Mesenchymal stem cell (in vitro differentiated cells and primary cell): ENCODE measurements at regions not wholly inside any gene's neighbourhood (a gene's known extent, or its start where the extent isn't known, plus 50 kb on each side); places are given as distances from the start of the nearest gene placed in this dataset.

Experiments used
- DNase-seq: peaks from one replicate; pipeline ENCODE4 v3.0.0-alpha.2; 2013
- H2AFZ ChIP-seq: one replicate; pipeline ENCODE4 v1.6.1; 2013; ENCODE audit warnings: low read depth, mild to moderate bottlenecking, control low read depth, inconsistent platforms, low read length, moderate library complexity
- H2AK5ac ChIP-seq: 2 replicates; pipeline ENCODE4 v1.6.1; 2013; ENCODE audit warnings: low read length, moderate library complexity, mild to moderate bottlenecking, inconsistent platforms; ENCODE audit not compliant: severe bottlenecking
- H2BK120ac ChIP-seq: one replicate; pipeline ENCODE4 v1.6.1; 2013; ENCODE audit warnings: low read depth, mild to moderate bottlenecking, inconsistent platforms, low read length, moderate library complexity
- H2BK12ac ChIP-seq, 2 experiments: one replicate each; pipeline ENCODE4 v1.6.1; 2013; ENCODE audit warnings: inconsistent platforms in 2 of 2, low read length in 2 of 2, mild to moderate bottlenecking in 2 of 2, moderate library complexity in 2 of 2, control low read depth in 1 of 2
- H2BK15ac ChIP-seq: one replicate; pipeline ENCODE4 v1.6.1; 2013; ENCODE audit warnings: mild to moderate bottlenecking, low read depth, inconsistent platforms; ENCODE audit not compliant: poor library complexity, severe bottlenecking
- H2BK5ac ChIP-seq: 2 replicates; pipeline ENCODE4 v1.6.1; 2013; ENCODE audit warnings: low read depth, mild to moderate bottlenecking, low read length, control low read depth, inconsistent platforms; ENCODE audit not compliant: poor library complexity, severe bottlenecking
- H3K14ac ChIP-seq, 2 experiments: one replicate each; pipeline ENCODE4 v1.6.1; 2013; ENCODE audit warnings: inconsistent platforms in 2 of 2, low read length in 2 of 2, control low read depth in 1 of 2, mild to moderate bottlenecking in 1 of 2, moderate library complexity in 1 of 2
- H3K18ac ChIP-seq, 2 experiments: one replicate each; pipeline ENCODE4 v1.6.1; 2013; ENCODE audit warnings: inconsistent platforms in 2 of 2, low read length in 2 of 2, control low read depth in 1 of 2, low read depth in 1 of 2, mild to moderate bottlenecking in 1 of 2
- H3K23ac ChIP-seq, 2 experiments: one replicate each; pipeline ENCODE4 v1.6.1; 2013; ENCODE audit warnings: inconsistent platforms in 2 of 2, low read length in 2 of 2, mild to moderate bottlenecking in 2 of 2, moderate library complexity in 2 of 2, control low read depth in 1 of 2
- H3K27ac ChIP-seq: 2 replicates; pipeline ENCODE4 v1.5.1; 2013; ENCODE audit warnings: mild to moderate bottlenecking, moderate library complexity, low read length, control low read depth, inconsistent platforms; ENCODE audit not compliant: poor library complexity, severe bottlenecking
- H3K27me3 ChIP-seq, 2 experiments: 2 replicates each; pipeline versions ENCODE4 v1.6.1 to v1.7.0; 2013; ENCODE audit warnings: low read length in 2 of 2, mild to moderate bottlenecking in 2 of 2, moderate library complexity in 2 of 2, control low read depth in 1 of 2, inconsistent platforms in 1 of 2; ENCODE audit not compliant: control insufficient read depth in 1 of 2, insufficient read depth in 1 of 2
- H3K36me3 ChIP-seq, 2 experiments: 2 replicates each; pipeline versions ENCODE4 v1.6.1 to v1.7.0; 2013; ENCODE audit warnings: low read length in 2 of 2, control low read depth in 1 of 2, inconsistent platforms in 1 of 2, low read depth in 1 of 2, mild to moderate bottlenecking in 1 of 2; ENCODE audit not compliant: insufficient read depth in 2 of 2, control insufficient read depth in 1 of 2
- H3K4ac ChIP-seq, 2 experiments: one replicate each; pipeline ENCODE4 v1.6.1; 2013; ENCODE audit warnings: inconsistent platforms in 2 of 2, low read length in 2 of 2, mild to moderate bottlenecking in 2 of 2, moderate library complexity in 2 of 2, control low read depth in 1 of 2, low read depth in 1 of 2
- H3K4me1 ChIP-seq: 2 replicates; pipeline ENCODE4 v1.6.1; 2013; ENCODE audit warnings: low read depth, low read length, control low read depth; ENCODE audit not compliant: control insufficient read depth, insufficient read depth
- H3K4me2 ChIP-seq: 2 replicates; pipeline ENCODE4 v1.6.1; 2013; ENCODE audit warnings: low read length, mild to moderate bottlenecking, inconsistent platforms; ENCODE audit not compliant: poor library complexity, severe bottlenecking
- H3K4me3 ChIP-seq, 2 experiments: 2 replicates each; pipeline versions ENCODE4 v1.5.1 to v1.7.0; 2013; ENCODE audit warnings: low read length in 2 of 2, mild to moderate bottlenecking in 2 of 2, control low read depth in 1 of 2, low read depth in 1 of 2; ENCODE audit not compliant: insufficient read depth in 1 of 2
- H3K79me1 ChIP-seq: replicated peaks from 2 replicates; pipeline ENCODE4 v1.6.1; 2013; ENCODE audit warnings: mild to moderate bottlenecking, control low read depth, low read length, inconsistent platforms; ENCODE audit not compliant: poor library complexity, severe bottlenecking
- H3K9ac ChIP-seq: 2 replicates; pipeline ENCODE4 v1.7.0; 2013; ENCODE audit warnings: mild to moderate bottlenecking, low read length, moderate library complexity
- H3K9me3 ChIP-seq: 2 replicates; pipeline ENCODE4 v1.7.0; 2013; ENCODE audit warnings: mild to moderate bottlenecking, low read length; ENCODE audit not compliant: control insufficient read depth
- H4K8ac ChIP-seq: one replicate; pipeline ENCODE4 v1.6.1; 2013; ENCODE audit warnings: inconsistent platforms, mild to moderate bottlenecking, low read length, moderate library complexity
- H4K91ac ChIP-seq: one replicate; pipeline ENCODE4 v1.6.1; 2013; ENCODE audit warnings: mild to moderate bottlenecking, low read length, inconsistent platforms
- WGBS: methylation state at CpG from one replicate; pipeline ENCODE4 v1.1.7; 2013; ENCODE audit warnings: mixed read lengths; 5-methylcytosine and 5-hydroxymethylcytosine counted together

DNA sequence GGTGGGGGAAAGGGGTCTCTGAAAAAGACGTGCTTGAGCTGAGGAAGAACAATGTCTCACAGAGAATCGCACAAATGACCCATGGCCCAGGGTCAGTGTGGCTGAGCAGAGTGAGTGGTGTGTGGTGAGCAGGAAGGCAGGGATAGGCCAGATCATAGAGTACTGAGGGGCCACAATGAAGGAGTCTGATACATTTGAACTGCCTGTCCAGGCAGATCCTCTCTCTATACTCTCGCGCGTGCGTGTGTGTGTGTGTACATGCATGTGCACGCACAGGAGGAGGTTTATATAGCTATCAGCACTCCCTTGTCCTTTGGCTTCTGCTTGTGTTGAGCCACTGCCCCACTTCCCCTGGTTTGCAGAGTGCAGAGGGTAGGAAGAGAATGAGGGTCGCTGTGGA is 294.0 kb downstream of the ZNF608 start:
- H2BK12ac ChIP-seq, result no peak overlapping the region
- H2BK5ac ChIP-seq, result no peak overlapping the region
- H3K18ac ChIP-seq, result peak overlapping the region in 1 of 2 experiments; percentile 6
- H3K4me2 ChIP-seq, result no peak overlapping the region
- H2BK120ac ChIP-seq, result no peak overlapping the region
- no peaks in the 10 kb centered on the region for H3K36me3 ChIP-seq
- no peaks in the 10 kb centered on the region for H3K4me1 ChIP-seq
- H4K91ac ChIP-seq, result no peak overlapping the region
- H3K23ac ChIP-seq, result no peak overlapping the region
- no peak overlapping the region for H3K4ac ChIP-seq
- peak overlapping the region in 1 of 2 experiments; percentile 63 for H3K14ac ChIP-seq
- WGBS, result 94% methylated on average over 8 of the region's 8 CpGs
- H4K8ac ChIP-seq, result no peak overlapping the region
- no peak overlapping the region for H3K4me3 ChIP-seq
- no peak overlapping the region for H2AFZ ChIP-seq
- no peak for DNase-seq
- no peak overlapping the region for H3K27ac ChIP-seq
- peaks cover 0 to 15% of the 10 kb centered on the region in 2 experiments for H3K27me3 ChIP-seq
- no peak overlapping the region for H2BK15ac ChIP-seq
- H2AK5ac ChIP-seq, result no peak overlapping the region
- peaks cover 12% of the 10 kb centered on the region for H3K9me3 ChIP-seq
- H3K9ac ChIP-seq, result no peak overlapping the region
- H3K79me1 ChIP-seq, result no peaks in the 10 kb centered on the region

DNA sequence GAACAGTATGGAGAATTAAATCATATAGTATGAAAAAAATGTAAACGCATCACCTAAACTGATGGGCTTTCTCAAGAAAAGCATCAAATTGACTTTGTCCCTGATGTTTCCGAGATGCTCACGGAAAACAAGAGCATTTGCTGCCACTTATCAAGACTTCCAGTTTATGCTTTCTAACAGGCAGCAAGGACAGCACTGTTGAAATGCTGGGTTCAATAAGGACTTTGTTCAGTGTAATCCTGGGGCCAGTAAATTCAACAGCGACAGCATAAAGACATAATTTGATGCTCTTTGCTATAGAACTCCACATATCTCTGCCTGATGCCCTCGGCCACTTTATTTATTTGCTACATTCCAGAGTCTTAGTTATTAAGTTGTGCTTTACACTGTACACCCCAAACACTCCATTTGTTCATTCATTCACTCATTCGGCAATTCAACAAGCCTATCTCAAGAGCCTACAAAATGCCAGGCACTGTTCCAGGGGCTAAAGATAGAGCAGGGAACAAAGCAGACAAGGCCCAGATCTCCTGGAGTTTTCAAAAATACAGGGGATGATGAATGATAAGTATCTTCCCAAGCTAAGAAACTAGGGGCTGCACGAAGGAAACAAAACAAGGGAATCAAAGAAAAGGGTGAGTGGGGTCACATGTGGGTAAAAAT is 294.6 kb downstream of the ZNF608 start:
- Histone ChIP-seq H3K27ac (no peak overlapping the region), H2AFZ (no peak overlapping the region), H4K91ac (no peak overlapping the region), H3K4ac (no peak overlapping the region), H3K23ac (no peak overlapping the region), H3K9ac (no peak overlapping the region), H3K4me3 (no peak overlapping the region), H3K27me3 (peaks cover 0 to 20% of the 10 kb centered on the region in 2 experiments), H4K8ac (no peak overlapping the region), H2BK5ac (no peak overlapping the region), H3K79me1 (no peaks in the 10 kb centered on the region), H3K36me3 (no peaks in the 10 kb centered on the region), H2BK15ac (no peak overlapping the region), H3K14ac (no peak overlapping the region), H3K4me2 (no peak overlapping the region), H3K18ac (no peak overlapping the region), H2AK5ac (no peak overlapping the region), H3K9me3 (peaks cover 8% of the 10 kb centered on the region), H2BK120ac (no peak overlapping the region), H3K4me1 (no peaks in the 10 kb centered on the region), H2BK12ac (no peak overlapping the region)
- WGBS, result 94% methylated on average over 7 of the region's 7 CpGs
- no peak for DNase-seq

- Histone ChIP-seq H3K36me3 (no peaks in the 10 kb centered on the region), H2BK5ac (no peak overlapping the region), H3K79me1 (no peaks in the 10 kb centered on the region), H3K18ac (no peak overlapping the region), H3K4me2 (no peak overlapping the region), H4K8ac (no peak overlapping the region), H3K27me3 (peaks cover 0 to 30% of the 10 kb centered on the region in 2 experiments), H2BK12ac (no peak overlapping the region), H3K27ac (no peak overlapping the region), H3K4me3 (no peak overlapping the region), H2BK15ac (no peak overlapping the region), H3K4me1 (no peaks in the 10 kb centered on the region), H3K9me3 (peaks cover 3% of the 10 kb centered on the region), H3K4ac (no peak overlapping the region), H4K91ac (no peak overlapping the region), H3K9ac (no peak overlapping the region), H2AFZ (no peak overlapping the region), H3K23ac (no peak overlapping the region), H3K14ac (no peak overlapping the region), H2BK120ac (no peak overlapping the region), H2AK5ac (no peak overlapping the region)
- no peak for DNase-seq
- 77% methylated on average over 4 of the region's 6 CpGs for WGBS
These were observed 300.3 kb downstream of the ZNF608 start for GRCh38 chr5:124446120-124446519.

- no peak overlapping the region for H3K27ac ChIP-seq
These were observed 301.3 kb downstream of the ZNF608 start for GRCh38 chr5:124445070-124445619.

More at GRCh38 chr5:124445070-124445619, 301.3 kb downstream of the ZNF608 start:
- no peak overlapping the region for H3K4ac ChIP-seq
- H2BK15ac ChIP-seq, result no peak overlapping the region
- DNase-seq, result no peak
- H2BK12ac ChIP-seq, result no peak overlapping the region
- WGBS, result 100% methylated on average over 3 of the region's 3 CpGs
- no peaks in the 10 kb centered on the region for H3K36me3 ChIP-seq
- peaks cover 0 to 30% of the 10 kb centered on the region in 2 experiments for H3K27me3 ChIP-seq
- H3K4me3 ChIP-seq, result no peak overlapping the region
- no peak overlapping the region for H2AFZ ChIP-seq
- H2AK5ac ChIP-seq, result no peak overlapping the region
- no peak overlapping the region for H3K18ac ChIP-seq
- no peaks in the 10 kb centered on the region for H3K79me1 ChIP-seq
- H2BK120ac ChIP-seq, result no peak overlapping the region
- H4K8ac ChIP-seq, result no peak overlapping the region
- no peak overlapping the region for H4K91ac ChIP-seq
- no peak overlapping the region for H3K9ac ChIP-seq
- no peak overlapping the region for H2BK5ac ChIP-seq
- peaks cover 3% of the 10 kb centered on the region for H3K9me3 ChIP-seq
- no peak overlapping the region for H3K14ac ChIP-seq
- H3K4me2 ChIP-seq, result no peak overlapping the region
- no peak overlapping the region for H3K23ac ChIP-seq
- no peaks in the 10 kb centered on the region for H3K4me1 ChIP-seq
